Upper lobe of right lung (tissue), 1 donor: ENCODE measurements at regions not wholly inside any gene's neighbourhood (a gene's known extent, or its start where the extent isn't known, plus 50 kb on each side); places are given as distances from the start of the nearest gene placed in this dataset.
"Not testable (repeated sequence)": the region's sequence is repeated elsewhere in the genome, so short reads cannot be mapped to it uniquely, and the experiment has no call there.

Experiments used
- ATAC-seq: fragments of 200-7000 bp; cut with Tn5 transposase; one replicate; pipeline ENCODE4 v1.9.1; 2020; ENCODE audit warnings: mild to moderate bottlenecking, moderate library complexity
- DNase-seq: peaks from one replicate; pipeline ENCODE4 v3.0.0-alpha.2; 2020
- H3K27ac ChIP-seq: fragments of 200-600 bp; one replicate; pipeline ENCODE4 v1.8.0; 2022
- H3K27me3 ChIP-seq: fragments of 200-600 bp; one replicate; pipeline ENCODE4 v1.8.0; 2022; ENCODE audit warnings: mild to moderate bottlenecking
- H3K36me3 ChIP-seq: fragments of 200-600 bp; one replicate; pipeline ENCODE4 v1.8.0; 2022
- H3K4me1 ChIP-seq: fragments of 200-600 bp; one replicate; pipeline ENCODE4 v1.8.0; 2022
- H3K4me3 ChIP-seq: fragments of 200-600 bp; one replicate; pipeline ENCODE4 v1.8.0; 2022; ENCODE audit warnings: mild to moderate bottlenecking
- H3K9me3 ChIP-seq: fragments of 200-600 bp; one replicate; pipeline ENCODE4 v1.8.0; 2022
- intact Hi-C: fragments of 100-400 bp; cut with DNase I; formaldehyde crosslinking; loops from one replicate; pipeline ENCODE4 v1.11.0; 2022
- TF ChIP-seq, protein P1 (sequence below): fragments of 200-600 bp; IDR thresholded peaks from one replicate; pipeline ENCODE4 v1.8.0; 2022; ENCODE audit warnings: antibody characterized with exemption
- donor health status: DM: no; HTN: yes; CAD: no; lungs with severe emphysema.

DNA sequence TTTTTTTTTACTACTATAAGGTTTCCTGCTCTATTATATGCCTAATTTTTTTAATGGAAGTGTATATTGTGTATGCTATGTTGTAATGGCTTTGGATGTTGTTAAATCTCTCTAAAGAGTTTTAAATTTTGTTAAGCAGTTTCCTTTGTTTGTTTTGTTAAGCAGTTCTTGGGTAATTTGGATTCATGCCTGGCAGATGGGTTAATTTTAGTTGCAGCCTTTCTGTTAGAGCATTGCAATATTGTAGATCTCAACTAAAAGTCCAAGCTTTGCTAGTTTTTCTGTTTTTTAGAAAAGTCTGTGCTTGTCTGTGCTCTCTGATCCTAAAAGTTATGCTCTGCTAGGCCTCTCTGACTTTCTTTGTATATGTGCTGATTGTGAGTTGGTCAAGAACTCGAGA lies 1229.0 kb upstream of the NRXN1 start:
- H3K36me3 ChIP-seq, result no peaks in the 10 kb centered on the region
- ATAC-seq (no peak), DNase-seq (no peak)
- H3K4me3 ChIP-seq, result no peak overlapping the region
- H3K27ac ChIP-seq, result no peak overlapping the region
- TF ChIP-seq, protein P1, sequence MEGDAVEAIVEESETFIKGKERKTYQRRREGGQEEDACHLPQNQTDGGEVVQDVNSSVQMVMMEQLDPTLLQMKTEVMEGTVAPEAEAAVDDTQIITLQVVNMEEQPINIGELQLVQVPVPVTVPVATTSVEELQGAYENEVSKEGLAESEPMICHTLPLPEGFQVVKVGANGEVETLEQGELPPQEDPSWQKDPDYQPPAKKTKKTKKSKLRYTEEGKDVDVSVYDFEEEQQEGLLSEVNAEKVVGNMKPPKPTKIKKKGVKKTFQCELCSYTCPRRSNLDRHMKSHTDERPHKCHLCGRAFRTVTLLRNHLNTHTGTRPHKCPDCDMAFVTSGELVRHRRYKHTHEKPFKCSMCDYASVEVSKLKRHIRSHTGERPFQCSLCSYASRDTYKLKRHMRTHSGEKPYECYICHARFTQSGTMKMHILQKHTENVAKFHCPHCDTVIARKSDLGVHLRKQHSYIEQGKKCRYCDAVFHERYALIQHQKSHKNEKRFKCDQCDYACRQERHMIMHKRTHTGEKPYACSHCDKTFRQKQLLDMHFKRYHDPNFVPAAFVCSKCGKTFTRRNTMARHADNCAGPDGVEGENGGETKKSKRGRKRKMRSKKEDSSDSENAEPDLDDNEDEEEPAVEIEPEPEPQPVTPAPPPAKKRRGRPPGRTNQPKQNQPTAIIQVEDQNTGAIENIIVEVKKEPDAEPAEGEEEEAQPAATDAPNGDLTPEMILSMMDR, result no peak
- H3K27me3 ChIP-seq, result no peaks in the 10 kb centered on the region
- intact Hi-C loops, result no loop called here
- H3K9me3 ChIP-seq, result no peaks in the 10 kb centered on the region
- H3K4me1 ChIP-seq, result no peaks in the 10 kb centered on the region

DNA sequence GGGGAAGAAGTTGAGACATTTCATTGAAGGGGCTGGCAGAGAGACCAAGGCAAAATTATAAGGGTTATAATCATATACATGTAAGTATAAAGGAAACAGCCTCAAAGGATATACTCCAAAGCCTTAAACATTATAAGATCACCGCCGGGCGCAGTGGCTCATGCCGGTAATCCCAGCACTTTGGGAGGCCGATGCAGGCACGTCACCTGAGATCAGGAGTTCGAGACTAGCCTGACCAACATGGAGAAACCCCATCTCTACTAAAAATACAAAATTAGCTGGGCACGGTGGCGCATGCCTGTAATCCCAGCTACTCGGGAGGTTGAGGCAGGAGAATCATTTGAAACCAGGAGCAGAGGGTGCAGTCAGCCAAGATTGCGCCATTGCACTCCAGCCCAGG lies 1227.0 kb upstream of the NRXN1 start:
- H3K9me3 ChIP-seq, H3K27ac ChIP-seq, H3K4me3 ChIP-seq, H3K36me3 ChIP-seq, H3K4me1 ChIP-seq, intact Hi-C loops, ATAC-seq, H3K27me3 ChIP-seq: not testable (repeated sequence)
- DNase-seq, result peak; percentile 36

DNA sequence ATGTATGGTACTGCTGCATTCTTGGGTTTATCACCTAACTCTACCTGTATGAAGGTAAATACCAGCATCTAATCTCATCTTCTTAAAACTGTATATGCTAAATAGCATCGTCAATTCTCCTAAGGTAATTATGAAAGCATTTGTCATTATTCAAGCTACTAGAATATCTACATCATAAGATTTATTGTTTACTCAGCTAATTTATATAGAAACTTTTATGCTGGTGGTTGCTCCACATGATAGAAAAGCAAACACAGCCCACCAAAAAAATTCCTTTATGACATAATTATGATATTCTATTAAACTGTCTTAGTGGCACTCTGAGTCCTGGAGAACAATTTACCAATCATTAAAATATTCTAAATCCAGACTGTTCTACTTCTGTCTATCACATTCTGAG lies 1226.1 kb upstream of the NRXN1 start:
- TF ChIP-seq, protein P1, result no peak
- ATAC-seq, result no peak
- H3K4me3 ChIP-seq, result no peak overlapping the region

DNA sequence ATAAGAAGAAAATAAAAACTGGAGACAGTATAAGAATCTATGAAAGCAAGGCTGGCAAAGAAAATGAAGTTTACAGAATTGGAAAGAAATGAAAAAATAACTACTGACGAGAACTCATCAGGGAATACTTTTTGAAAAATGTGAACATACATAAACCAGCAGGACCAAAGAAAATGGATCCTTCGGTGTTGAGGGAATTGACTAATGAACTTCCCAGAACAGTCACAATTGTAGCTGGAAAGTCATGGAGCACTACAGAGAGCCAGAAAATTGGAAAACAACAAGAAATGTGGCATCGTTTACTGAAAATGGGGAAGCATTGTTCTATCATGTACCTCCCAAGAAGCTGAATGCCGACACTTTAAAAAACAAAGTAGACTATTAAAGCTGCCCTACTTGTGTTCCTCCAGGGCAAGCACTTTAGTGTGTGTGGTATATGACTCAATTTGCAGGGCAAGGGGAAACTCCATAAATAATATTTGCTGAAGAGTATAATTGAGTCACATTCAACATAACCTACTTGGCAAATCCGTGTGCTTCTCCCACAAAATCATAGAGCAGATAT lies 1221.6 kb upstream of the NRXN1 start:
- H3K27me3 ChIP-seq, result no peaks in the 10 kb centered on the region
- intact Hi-C loops, result no loop called here
- H3K4me3 ChIP-seq, result no peak overlapping the region
- ATAC-seq (no peak), DNase-seq (no peak)
- H3K9me3 ChIP-seq, result no peaks in the 10 kb centered on the region
- TF ChIP-seq, protein P1, result no peak
- no peak overlapping the region for H3K27ac ChIP-seq
- no peaks in the 10 kb centered on the region for H3K36me3 ChIP-seq
- H3K4me1 ChIP-seq, result no peaks in the 10 kb centered on the region

More for the DNA sequence above, 1226.1 kb upstream of the NRXN1 start:
- Histone ChIP-seq H3K27ac (no peak overlapping the region), H3K27me3 (no peaks in the 10 kb centered on the region), H3K9me3 (no peaks in the 10 kb centered on the region), H3K4me1 (no peaks in the 10 kb centered on the region), H3K36me3 (no peaks in the 10 kb centered on the region)
- DNase-seq, result no peak
- intact Hi-C loops, result no loop called here

DNA sequence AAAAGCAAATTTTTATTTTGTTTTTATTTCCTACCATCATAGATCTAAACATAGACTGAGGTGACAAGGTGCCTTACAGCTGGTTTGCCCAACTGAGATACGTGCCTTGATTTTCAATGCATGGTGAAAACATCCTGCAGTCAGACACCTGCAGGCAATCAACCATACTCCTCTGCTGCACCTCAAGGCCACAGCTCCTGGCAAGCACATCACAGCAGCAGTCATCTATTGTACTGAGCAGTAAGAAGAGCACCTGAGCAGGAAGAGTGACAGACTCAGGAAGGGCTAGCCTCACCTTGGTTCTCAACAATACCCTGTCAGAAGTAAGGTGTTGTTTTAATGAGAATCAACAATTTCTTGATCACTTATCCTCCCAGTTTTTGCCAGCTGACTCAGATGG lies 1206.8 kb upstream of the NRXN1 start:
- no peak overlapping the region for H3K27ac ChIP-seq
- TF ChIP-seq, protein P1, result no peak
- DNase-seq, result no peak
- intact Hi-C loops, result no loop called here
- no peaks in the 10 kb centered on the region for H3K9me3 ChIP-seq
- H3K4me3 ChIP-seq, result no peak overlapping the region
- no peaks in the 10 kb centered on the region for H3K4me1 ChIP-seq
- no peaks in the 10 kb centered on the region for H3K36me3 ChIP-seq
- no peaks in the 10 kb centered on the region for H3K27me3 ChIP-seq
- no peak for ATAC-seq

DNA sequence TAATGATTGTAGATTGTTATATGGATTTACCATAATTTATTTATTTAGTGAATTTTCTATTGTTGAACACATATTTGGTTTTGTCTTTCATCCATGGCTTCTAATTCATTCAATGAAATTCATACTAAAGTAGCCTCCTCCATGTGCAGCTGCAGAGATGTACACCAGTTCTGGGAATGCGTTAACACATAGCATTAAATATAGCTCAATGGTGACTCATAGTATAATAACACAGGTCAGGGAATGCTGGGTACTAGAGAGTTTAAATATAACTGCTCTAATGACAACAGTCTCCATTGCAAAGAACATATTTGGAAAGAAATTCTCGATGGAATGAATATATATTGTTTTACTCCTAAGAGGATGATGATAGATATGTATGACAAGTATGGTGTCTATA lies 1190.2 kb upstream of the NRXN1 start:
- TF ChIP-seq, protein P1, result no peak
- Histone ChIP-seq H3K36me3 (no peaks in the 10 kb centered on the region), H3K4me3 (no peak overlapping the region), H3K27me3 (no peaks in the 10 kb centered on the region), H3K9me3 (no peaks in the 10 kb centered on the region), H3K4me1 (no peaks in the 10 kb centered on the region), H3K27ac (no peak overlapping the region)
- ATAC-seq (no peak), DNase-seq (no peak)
- intact Hi-C loops, result no loop called here
